NCI-H82 treated with DMSO at 0.1 percent for 48 hours (cell line): ENCODE measurements at regions not wholly inside any gene's neighbourhood (a gene's known extent, or its start where the extent isn't known, plus 50 kb on each side); places are given as distances from the start of the nearest gene placed in this dataset.

ENCODE experiments used
- DNase-seq: peaks from one replicate; lab custom pipeline; 2025; ENCODE audit not compliant: unreplicated experiment; lab: John Stamatoyannopoulos, UW

GRCh38 chr17:73947966-73948355 lies 255.5 kb upstream of the RPL38 start:
- DNase-seq: no peak

- DNase-seq: no peak
These were observed 253.4 kb upstream of the RPL38 start for GRCh38 chr17:73949903-73950592.

GRCh38 chr17:73950593-73950914 lies 252.9 kb upstream of the RPL38 start:
- DNase-seq: no peak

- DNase-seq: peak; percentile 80
These were observed 251.4 kb upstream of the RPL38 start for GRCh38 chr17:73952082-73952479.

- DNase-seq: peak; percentile 29
These were observed 250.8 kb upstream of the RPL38 start for GRCh38 chr17:73952480-73953205.

GRCh38 chr17:73953206-73954033 lies 250.1 kb upstream of the RPL38 start:
- no peak for DNase-seq

GRCh38 chr17:73954951-73955350 lies 248.5 kb upstream of the RPL38 start:
- no peak for DNase-seq

GRCh38 chr17:73955616-73956015 lies 247.9 kb upstream of the RPL38 start:
- no peak for DNase-seq

GRCh38 chr17:73956169-73956568 lies 247.3 kb upstream of the RPL38 start:
- DNase-seq: no peak

- peak; percentile 47 for DNase-seq
These were observed 246.6 kb upstream of the RPL38 start for GRCh38 chr17:73956595-73957465.

GRCh38 chr17:73957564-73957963 lies 245.9 kb upstream of the RPL38 start:
- DNase-seq: peak; percentile 29

- DNase-seq: no peak
These were observed 245.0 kb upstream of the RPL38 start for GRCh38 chr17:73958453-73958852.

- no peak for DNase-seq
These were observed 243.0 kb upstream of the RPL38 start for GRCh38 chr17:73960469-73960868.

- DNase-seq: no peak
These were observed 241.2 kb upstream of the RPL38 start for GRCh38 chr17:73962308-73962707.

- DNase-seq: no peak
These were observed 234.8 kb upstream of the RPL38 start for GRCh38 chr17:73968680-73969079.

GRCh38 chr17:73969956-73970355 lies 233.5 kb upstream of the RPL38 start:
- DNase-seq: no peak

- DNase-seq: no peak
These were observed 232.4 kb upstream of the RPL38 start for GRCh38 chr17:73971127-73971526.

- no peak for DNase-seq
These were observed 231.4 kb upstream of the RPL38 start for GRCh38 chr17:73972056-73972455.

GRCh38 chr17:73972901-73973300 lies 230.6 kb upstream of the RPL38 start:
- no peak for DNase-seq

GRCh38 chr17:73973586-73974409 lies 229.7 kb upstream of the RPL38 start:
- no peak for DNase-seq
